CD14-positive monocyte (primary cell): ENCODE measurements at regions not wholly inside any gene's neighbourhood (a gene's known extent, or its start where the extent isn't known, plus 50 kb on each side); places are given as distances from the start of the nearest gene placed in this dataset.

Source experiments
- DNase-seq, 3 donors: peaks; one replicate each; pipeline ENCODE4 v3.0.0-alpha.2; 2011 to 2022
- H2AFZ ChIP-seq: 2 replicates; pipeline ENCODE4 v1.6.0; 2012; ENCODE audit warnings: mild to moderate bottlenecking, low read depth, low read length, inconsistent platforms; ENCODE audit not compliant: insufficient read depth, poor library complexity, severe bottlenecking
- H3K27ac ChIP-seq, 2 donors: 1 replicate in 1 of 2; 2 replicates in 1 of 2; pipeline ENCODE4 v1.5.1; 2012 to 2013; ENCODE audit warnings: low read length in 2 of 2, control low read depth in 1 of 2, inconsistent platforms in 1 of 2, low read depth in 1 of 2, mild to moderate bottlenecking in 1 of 2
- H3K27me3 ChIP-seq, 2 donors: one replicate each; pipeline versions ENCODE4 v1.6.0 to v1.6.1; 2011 to 2013; ENCODE audit warnings: low read length in 2 of 2; ENCODE audit not compliant: control insufficient read depth in 2 of 2, insufficient read depth in 2 of 2
- H3K36me3 ChIP-seq, 2 donors: replicated peaks in 1 of 2; 1 replicate in 1 of 2; 2 replicates in 1 of 2; pipeline versions ENCODE4 v1.5.1 to v1.6.1; 2012 to 2013; ENCODE audit warnings: low read length in 2 of 2, control low read depth in 1 of 2, inconsistent platforms in 1 of 2, mild to moderate bottlenecking in 1 of 2; ENCODE audit not compliant: insufficient read depth in 2 of 2, control insufficient read depth in 1 of 2
- H3K4me1 ChIP-seq, 2 donors: 1 replicate in 1 of 2; 2 replicates in 1 of 2; pipeline versions ENCODE4 v1.5.1 to v1.6.1; 2012 to 2013; ENCODE audit warnings: low read length in 2 of 2, control low read depth in 1 of 2, inconsistent platforms in 1 of 2, mild to moderate bottlenecking in 1 of 2, moderate library complexity in 1 of 2; ENCODE audit not compliant: insufficient read depth in 2 of 2, control insufficient read depth in 1 of 2
- H3K4me2 ChIP-seq: replicated peaks from 2 replicates; pipeline ENCODE3; 2012; ENCODE audit warnings: low read length, moderate library complexity, mild to moderate bottlenecking; ENCODE audit not compliant: poor library complexity, severe bottlenecking; ENCODE audit errors: extremely low read depth
- H3K4me3 ChIP-seq, 3 experiments: fragments of 200-600 bp in 1 of 3; sonication (generic) in 1 of 3; replicated peaks in 1 of 3; 1 replicate in 2 of 3; 2 replicates in 1 of 3; pipeline ENCODE4 v1.5.1; 2011 to 2013; ENCODE audit warnings: low read length in 3 of 3, mild to moderate bottlenecking in 3 of 3, control low read depth in 2 of 3, low read depth in 2 of 3, inconsistent platforms in 1 of 3, moderate library complexity in 1 of 3
- H3K79me2 ChIP-seq: 2 replicates; pipeline ENCODE4 v1.6.0; 2012; ENCODE audit warnings: mild to moderate bottlenecking, control low read depth, inconsistent platforms, low read length, moderate library complexity; ENCODE audit not compliant: insufficient read depth
- H3K9ac ChIP-seq: 2 replicates; pipeline ENCODE4 v1.6.0; 2017; ENCODE audit warnings: low read length, mild to moderate bottlenecking; ENCODE audit not compliant: insufficient read depth, poor library complexity, severe bottlenecking
- H3K9me3 ChIP-seq, 2 donors: replicated peaks in 1 of 2; 1 replicate in 1 of 2; 2 replicates in 1 of 2; pipeline versions ENCODE4 v1.5.1 to v1.6.1; 2012 to 2013; ENCODE audit warnings: low read length in 2 of 2, control low read depth in 1 of 2; ENCODE audit not compliant: control insufficient read depth in 1 of 2, insufficient read depth in 1 of 2
- H4K20me1 ChIP-seq: 2 replicates; pipeline ENCODE4 v1.6.0; 2012; ENCODE audit warnings: mild to moderate bottlenecking, low read length, control low read depth, moderate library complexity; ENCODE audit not compliant: insufficient read depth
- H3K27ac Mint-ChIP-seq, 7 donors: one replicate each; pipeline ENCODE4 v1.8.0; 2020; ENCODE audit warnings: mild to moderate bottlenecking in 7 of 7, mixed read lengths in 7 of 7, moderate library complexity in 6 of 7, inconsistent platforms in 2 of 7
- H3K27me3 Mint-ChIP-seq, 3 donors: one replicate each; pipeline ENCODE4 v1.8.0; 2021 to 2022; ENCODE audit warnings: low read depth in 3 of 3, mild to moderate bottlenecking in 3 of 3, mixed read lengths in 3 of 3, moderate library complexity in 3 of 3, inconsistent platforms in 1 of 3
- H3K36me3 Mint-ChIP-seq, 2 donors: one replicate each; pipeline ENCODE4 v1.8.0; 2020; ENCODE audit warnings: mixed read lengths in 2 of 2, inconsistent platforms in 1 of 2, mild to moderate bottlenecking in 1 of 2
- H3K4me1 Mint-ChIP-seq: one replicate; pipeline ENCODE4 v1.8.0; 2020; ENCODE audit warnings: mild to moderate bottlenecking, mixed read lengths
- H3K4me3 Mint-ChIP-seq, 2 donors: one replicate each; pipeline ENCODE4 v1.8.0; 2020; ENCODE audit warnings: mild to moderate bottlenecking in 2 of 2, mixed read lengths in 2 of 2, moderate library complexity in 1 of 2
- H3K9me3 Mint-ChIP-seq, 7 donors: one replicate each; pipeline ENCODE4 v1.8.0; 2020 to 2022; ENCODE audit warnings: mixed read lengths in 7 of 7, mild to moderate bottlenecking in 6 of 7, moderate library complexity in 6 of 7, inconsistent platforms in 2 of 7
- CTCF ChIP-seq: fragments of 200-600 bp; IDR thresholded peaks from one replicate; pipeline ENCODE4 v1.8.0; 2022; ENCODE audit warnings: antibody characterized with exemption, mild to moderate bottlenecking
- WGBS: methylation state at CpG from one replicate; pipeline ENCODE4 v1.1.5; 2013; ENCODE audit warnings: missing lambda C conversion rate; ENCODE audit not compliant: insufficient coverage; 5-methylcytosine and 5-hydroxymethylcytosine counted together
- intact Hi-C, 2 donors: fragments of 100-400 bp; cut with micrococcal nuclease; formaldehyde crosslinking; loops; one replicate each; pipeline versions ENCODE4 v1.15.0 to v1.15.1; 2023

GRCh38 chr17:43342589-43342890 lies 56.3 kb upstream of the ARL4D start:
- Histone ChIP-seq H3K27ac (no peak overlapping the region), H2AFZ (no peak overlapping the region), H3K36me3 (no peaks in the 10 kb centered on the region), H3K9ac (no peak overlapping the region), H4K20me1 (no peaks in the 10 kb centered on the region), H3K4me2 (no peak overlapping the region), H3K4me1 (no peaks in the 10 kb centered on the region), H3K79me2 (no peaks in the 10 kb centered on the region), H3K27me3 (peaks cover 0 to 8% of the 10 kb centered on the region in 2 donors), H3K4me3 (no peak overlapping the region), H3K9me3 (peaks cover 14% of the 10 kb centered on the region in 2 donors)
- intact Hi-C loops, result no loop called here
- no peak overlapping the region for H3K4me3 Mint-ChIP-seq
- peaks cover 9 to 23% (median 13%) of the 10 kb centered on the region in 7 donors for H3K9me3 Mint-ChIP-seq
- H3K4me1 Mint-ChIP-seq, result peaks cover 5% of the 10 kb centered on the region
- H3K27me3 Mint-ChIP-seq, result peaks cover 3 to 8% (median 5%) of the 10 kb centered on the region in 3 donors
- no peaks in the 10 kb centered on the region for H3K36me3 Mint-ChIP-seq
- no peak for TF ChIP-seq CTCF
- H3K27ac Mint-ChIP-seq, result no peak overlapping the region
- no peak for DNase-seq
- 75% methylated on average over 2 of the region's 5 CpGs for WGBS

- DNase-seq, result no peak
- Histone ChIP-seq H3K79me2 (no peaks in the 10 kb centered on the region), H3K4me2 (no peak overlapping the region), H3K4me3 (no peak overlapping the region), H3K9ac (no peak overlapping the region), H2AFZ (no peak overlapping the region), H3K4me1 (no peaks in the 10 kb centered on the region), H3K27me3 (peaks cover 0 to 8% of the 10 kb centered on the region in 2 donors), H3K27ac (no peak overlapping the region), H3K9me3 (peaks cover 8% of the 10 kb centered on the region in 2 donors), H4K20me1 (no peaks in the 10 kb centered on the region), H3K36me3 (no peaks in the 10 kb centered on the region)
- intact Hi-C loops, result no loop called here
- Mint-ChIP-seq H3K27me3 (peaks cover 3 to 8% (median 5%) of the 10 kb centered on the region in 3 donors), H3K36me3 (no peaks in the 10 kb centered on the region), H3K9me3 (peaks cover 3 to 17% (median 7%) of the 10 kb centered on the region in 7 donors), H3K4me3 (no peak overlapping the region), H3K27ac (no peak overlapping the region), H3K4me1 (peaks cover 5% of the 10 kb centered on the region)
- TF ChIP-seq CTCF, result no peak
- 83% methylated on average over 5 of the region's 7 CpGs for WGBS
These were observed 56.8 kb upstream of the ARL4D start for GRCh38 chr17:43341715-43342588.
